ENCODE measurements at regions not wholly inside any gene's neighbourhood (a gene's known extent, or its start where the extent isn't known, plus 50 kb on each side); places are given as distances from the start of the nearest gene placed in this dataset.

DNA sequence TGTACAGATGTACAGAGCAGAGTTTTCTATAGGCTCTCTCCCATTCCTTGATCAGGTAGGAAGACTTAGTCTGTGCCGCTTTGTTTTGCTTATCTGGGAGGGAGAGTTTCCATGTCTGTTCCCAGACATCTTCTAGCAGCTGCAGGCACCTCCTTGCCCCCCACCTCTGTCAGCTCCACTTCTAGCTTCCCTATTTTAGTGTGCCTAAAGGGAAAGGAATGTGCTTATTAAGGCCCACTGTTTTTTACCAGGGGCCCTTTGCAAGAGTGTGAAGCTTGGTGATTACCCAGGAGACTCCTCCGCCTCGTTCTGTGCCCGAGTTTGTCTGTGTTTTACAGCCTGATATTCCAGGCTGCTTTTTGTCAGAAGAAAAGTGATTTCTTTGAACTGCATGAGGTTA lies 1984.4 kb downstream of the OLFM4 start:
- H3K4me1 ChIP-seq (replicated peaks in 1 of 4; ENCODE audit: control insufficient read depth in 3 of 4, insufficient read depth in 4 of 4, low read length in 3 of 4) = peaks cover 0 to 6% (median 0%) of the 10 kb centered on the region in 4 experiments; a peak in 3 of 7 replicates
- ChIA-PET POLR2A (ENCODE audit: partially characterized antibody) (no interaction called here), CTCF (ENCODE audit: partially characterized antibody) (interaction anchor here (1.9 kb wide), 1 partner anchor 12 kb away, joined by 5 read pairs; no protein-coding TSS in a partner anchor)
- no peak overlapping the region; a peak in 1 of 7 replicates for H3K9ac ChIP-seq (replicated peaks in 1 of 4; ENCODE audit: extremely low read depth in 1 of 4, low read depth in 3 of 4, low read length in 3 of 4)
- no peaks in the 10 kb centered on the region for H3K9me3 ChIP-seq (ENCODE audit: insufficient read depth in 2 of 2, low read depth in 1 of 2, low read length in 1 of 2)
- no peaks in the 10 kb centered on the region for H3K79me2 ChIP-seq (ENCODE audit: control insufficient read depth in 1 of 2, insufficient read depth in 2 of 2, low read length in 2 of 2)
- no peak for FAIRE-seq
- H3K36me3 ChIP-seq (ENCODE audit: control insufficient read depth in 2 of 4, insufficient read depth in 4 of 4, low read length in 3 of 4) = no peaks in the 10 kb centered on the region
- H2BK15ac ChIP-seq (ENCODE audit: low read length) = 0 out of 2 replicates have a peak overlapping the region, but pooled peaks have one; percentile 18
- no peak overlapping the region for H3K4me3 ChIP-seq (ENCODE audit: extremely low read depth in 1 of 4, insufficient read depth in 2 of 4, low read depth in 3 of 4, low read length in 4 of 4)
- no peak overlapping the region for H2AK5ac ChIP-seq (ENCODE audit: low read depth, low read length)
- peak overlapping the region; percentile 54; the same call in 1 of the 2 replicates for H2BK5ac ChIP-seq (ENCODE audit: low read depth, low read length)
- H3K23ac ChIP-seq (ENCODE audit: insufficient read length) = no peak overlapping the region
- H2BK120ac ChIP-seq (replicated peaks; ENCODE audit: low read depth, low read length) = peak overlapping the region; percentile 8
- H4K91ac ChIP-seq (replicated peaks; ENCODE audit: insufficient read length, low read length) = no peak overlapping the region
- H3K18ac ChIP-seq (ENCODE audit: extremely low read depth, low read length) = no peak overlapping the region; the same call in 1 of the 2 replicates
- no peak overlapping the region for H4K5ac ChIP-seq (ENCODE audit: insufficient read length, low read depth, low read length)
- no peak for DNase-seq (ENCODE audit: low read depth in 1 of 2, low spot score in 2 of 2)
- no peaks in the 10 kb centered on the region for H4K20me1 ChIP-seq (replicated peaks in 1 of 2; ENCODE audit: control insufficient read depth in 1 of 2, insufficient read depth in 2 of 2, low read length in 2 of 2)
- H3K14ac ChIP-seq (ENCODE audit: insufficient read length) = no peak overlapping the region
- no peak for TF ChIP-seq NRF1 (IDR thresholded peaks at IDR 0.05; ENCODE audit: low read depth, low read length)
- no peak for TF ChIP-seq CBX5 (IDR thresholded peaks at IDR 0.05; ENCODE audit: low read depth, low read length)
- TF ChIP-seq SP2 (IDR thresholded peaks at IDR 0.05; ENCODE audit: low read length) = no peak
- TF ChIP-seq ASH2L (IDR thresholded peaks at IDR 0.05; ENCODE audit: low read length) = no peak
- no peak for TF ChIP-seq PHF8 (conservative IDR thresholded peaks at IDR 0.05; ENCODE audit: low read depth, low read length)
- TF ChIP-seq NANOG (IDR thresholded peaks at IDR 0.05; ENCODE audit: insufficient read depth, low read depth, low read length, poor library complexity, severe bottlenecking) = no peak
- TF ChIP-seq TAF7 (optimal IDR thresholded peaks at IDR 0.05; ENCODE audit: borderline replicate concordance, low read depth, low read length) = no peak
- TF ChIP-seq SUZ12 (IDR thresholded peaks at IDR 0.05; ENCODE audit: low read length) = no peak
- no peak for TF ChIP-seq TCF12 (IDR thresholded peaks at IDR 0.05; ENCODE audit: low read depth, low read length)
- no peak for TF ChIP-seq CBX8 (IDR thresholded peaks at IDR 0.05; ENCODE audit: borderline replicate concordance, low read depth, low read length)
- TF ChIP-seq, protein P1, sequence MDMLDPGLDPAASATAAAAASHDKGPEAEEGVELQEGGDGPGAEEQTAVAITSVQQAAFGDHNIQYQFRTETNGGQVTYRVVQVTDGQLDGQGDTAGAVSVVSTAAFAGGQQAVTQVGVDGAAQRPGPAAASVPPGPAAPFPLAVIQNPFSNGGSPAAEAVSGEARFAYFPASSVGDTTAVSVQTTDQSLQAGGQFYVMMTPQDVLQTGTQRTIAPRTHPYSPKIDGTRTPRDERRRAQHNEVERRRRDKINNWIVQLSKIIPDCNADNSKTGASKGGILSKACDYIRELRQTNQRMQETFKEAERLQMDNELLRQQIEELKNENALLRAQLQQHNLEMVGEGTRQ (IDR thresholded peaks at IDR 0.05; ENCODE audit: low read length) = no peak
- no peak for TF ChIP-seq RFX5 (IDR thresholded peaks at IDR 0.05; ENCODE audit: borderline replicate concordance, low read depth, low read length)
- TF ChIP-seq TEAD4 (IDR thresholded peaks at IDR 0.05; ENCODE audit: low read depth, low read length) = no peak
- TF ChIP-seq EGR1 (IDR thresholded peaks at IDR 0.05; ENCODE audit: borderline replicate concordance, low read depth, low read length) = no peak
- peak overlapping the region; percentile 19; the same call in 1 of the 2 replicates for H2BK12ac ChIP-seq (ENCODE audit: low read depth, low read length)
- no peak overlapping the region for H3K4me2 ChIP-seq (ENCODE audit: insufficient read depth in 1 of 2, low read depth in 2 of 2, low read length in 2 of 2)
- H3K4ac ChIP-seq (replicated peaks; ENCODE audit: insufficient read length, low read depth, low read length) = no peak overlapping the region
- 0 out of 2 replicates have a peak overlapping the region, but pooled peaks have one; percentile 19 for H3K27ac ChIP-seq (ENCODE audit: low read depth, low read length)
- peak overlapping the region; percentile 81 for H2AFZ ChIP-seq (ENCODE audit: low read length)
- WGBS, 2 experiments (ENCODE audit: extremely low coverage in 1 of 2, insufficient coverage in 1 of 2, insufficient read length in 1 of 2, insufficient replicate concordance in 2 of 2, low coverage in 1 of 2, low lambda C conversion rate in 2 of 2, missing lambda C conversion rate in 1 of 2) = 71% methylated on average over 4 of the region's 4 CpGs; no CpG with 5 or more reads in 1 of the 2 experiments
- H3K23me2 ChIP-seq (ENCODE audit: low read depth, low read length) = no peaks in the 10 kb centered on the region; the same call in 1 of the 2 replicates
- no peaks in the 10 kb centered on the region for H3K27me3 ChIP-seq (replicated peaks in 1 of 4; ENCODE audit: control insufficient read depth in 3 of 4, extremely low read depth in 1 of 4, insufficient read depth in 3 of 4, low read length in 3 of 4)
- H4K8ac ChIP-seq (ENCODE audit: extremely low read depth, insufficient read depth, low read length) = no peak overlapping the region
- no peak overlapping the region for H3K56ac ChIP-seq (replicated peaks; ENCODE audit: insufficient read length, low read depth, low read length)
- H3K79me1 ChIP-seq (ENCODE audit: low read depth, low read length) = no peaks in the 10 kb centered on the region
- 0 out of 2 replicates have a peak overlapping the region, but pooled peaks have one; percentile 37 for H2BK20ac ChIP-seq (ENCODE audit: low read length)

Measured in H1 (cell line).